Ovary (tissue), 3 donors: ENCODE measurements at regions not wholly inside any gene's neighbourhood (a gene's known extent, or its start where the extent isn't known, plus 50 kb on each side); places are given as distances from the start of the nearest gene placed in this dataset.

Source experiments
- CTCF ChIP-seq, 3 donors: fragments of 450-650 bp in 2 of 3; fragments of 200-600 bp in 1 of 3; IDR thresholded peaks; one replicate each; pipeline versions ENCODE4 v1.5.1 to v1.8.0; 2016 to 2022; ENCODE audit warnings: antibody characterized with exemption in 3 of 3, mild to moderate bottlenecking in 1 of 3
- POLR2A ChIP-seq: fragments of 450-650 bp; IDR thresholded peaks from one replicate; pipeline ENCODE4 v1.6.1; 2017; ENCODE audit warnings: antibody characterized with exemption, mild to moderate bottlenecking, moderate library complexity
- donor health status: DM: no; HTN: no; CAD: no.

- TF ChIP-seq CTCF (IDR thresholded peaks at IDR 0.05) (no peak), POLR2A (no peak)
These were observed 367.8 kb upstream of the ZP4 start for GRCh38 chr1:238258510-238258909.
